HL-60/S4 treated with retinoic acid at 250 ng/mL for 4 days and 3 days (cell line): ENCODE measurements at regions not wholly inside any gene's neighbourhood (a gene's known extent, or its start where the extent isn't known, plus 50 kb on each side); places are given as distances from the start of the nearest gene placed in this dataset.

Experiments used
- in situ Hi-C: fragments of 300-500 bp; cut with MboI; formaldehyde crosslinking; loops from 2 replicates; pipeline ENCODE4 v1.7.0; 2022; ENCODE audit warnings: low sequenced_read_pairs

GRCh38 chr10:3363311-3364045 lies 190.9 kb upstream of the PITRM1 start:
- in situ Hi-C loops = no loop called here

GRCh38 chr10:3362394-3362793 lies 189.8 kb upstream of the PITRM1 start:
- in situ Hi-C loops = no loop called here

GRCh38 chr10:3361640-3362039 lies 189.1 kb upstream of the PITRM1 start:
- in situ Hi-C loops = no loop called here

GRCh38 chr10:3357737-3358136 lies 185.2 kb upstream of the PITRM1 start:
- in situ Hi-C loops = no loop called here

- in situ Hi-C loops = no loop called here
Measured at GRCh38 chr10:3355536-3355935, 183.0 kb upstream of the PITRM1 start.

- in situ Hi-C loops = no loop called here
Measured at GRCh38 chr10:3354174-3354900, 181.8 kb upstream of the PITRM1 start.

GRCh38 chr10:3353235-3353634 lies 180.7 kb upstream of the PITRM1 start:
- in situ Hi-C loops = no loop called here

GRCh38 chr10:3350617-3351258 lies 178.2 kb upstream of the PITRM1 start:
- in situ Hi-C loops = no loop called here

GRCh38 chr10:3350205-3350604 lies 177.6 kb upstream of the PITRM1 start:
- in situ Hi-C loops = no loop called here

GRCh38 chr10:3348564-3348963 lies 176.0 kb upstream of the PITRM1 start:
- in situ Hi-C loops = no loop called here

GRCh38 chr10:3347413-3348182 lies 175.0 kb upstream of the PITRM1 start:
- in situ Hi-C loops = no loop called here

GRCh38 chr10:3346851-3347250 lies 174.3 kb upstream of the PITRM1 start:
- in situ Hi-C loops = no loop called here

GRCh38 chr10:3342771-3343170 lies 170.2 kb upstream of the PITRM1 start:
- in situ Hi-C loops = no loop called here

- in situ Hi-C loops = no loop called here
Measured at GRCh38 chr10:3340127-3340730, 167.6 kb upstream of the PITRM1 start.

GRCh38 chr10:3339531-3339950 lies 167.0 kb upstream of the PITRM1 start:
- in situ Hi-C loops = no loop called here

- in situ Hi-C loops = no loop called here
Measured at GRCh38 chr10:3339121-3339520, 166.5 kb upstream of the PITRM1 start.

- in situ Hi-C loops = no loop called here
Measured at GRCh38 chr10:3337741-3338140, 165.2 kb upstream of the PITRM1 start.

GRCh38 chr10:3336673-3337293 lies 164.2 kb upstream of the PITRM1 start:
- in situ Hi-C loops = no loop called here

GRCh38 chr10:3333426-3333825 lies 160.8 kb upstream of the PITRM1 start:
- in situ Hi-C loops = no loop called here

GRCh38 chr10:3331690-3332230 lies 159.2 kb upstream of the PITRM1 start:
- in situ Hi-C loops = no loop called here
